OCI-LY3 (cell line): ENCODE measurements at regions not wholly inside any gene's neighbourhood (a gene's known extent, or its start where the extent isn't known, plus 50 kb on each side); places are given as distances from the start of the nearest gene placed in this dataset.

Experiments
- H2AFZ ChIP-seq: fragments of 200-600, 300-600 bp; shearing (Covaris generic); 2 replicates; pipeline ENCODE4 v1.6.0; 2014; ENCODE audit warnings: antibody characterized with exemption, low read depth, low read length
- H3K27ac ChIP-seq: fragments of 200-600, 300-600 bp; sonication (generic); 2 replicates; pipeline ENCODE4 v1.5.1; 2014; ENCODE audit warnings: mild to moderate bottlenecking, low read length, moderate library complexity, mixed read lengths
- H3K27me3 ChIP-seq: fragments of 200-600, 300-600 bp; sonication (generic); 2 replicates; pipeline ENCODE4 v1.6.1; 2014; ENCODE audit warnings: low read depth, low read length, mixed read lengths
- H3K36me3 ChIP-seq: fragments of 200-600, 300-600 bp; sonication (generic); replicated peaks from 2 replicates; pipeline ENCODE3; 2014; ENCODE audit warnings: low read depth, low read length, mixed read lengths
- H3K4me1 ChIP-seq: fragments of 300-600, 200-600 bp; sonication (generic); 2 replicates; pipeline ENCODE4 v1.6.1; 2014; ENCODE audit warnings: low read length, mixed read lengths
- H3K4me2 ChIP-seq: fragments of 200-600, 300-600 bp; sonication (generic); 2 replicates; pipeline ENCODE4 v1.6.1; 2014; ENCODE audit warnings: low read length, mixed read lengths
- H3K4me3 ChIP-seq: fragments of 300-600, 200-600 bp; sonication (generic); 2 replicates; pipeline ENCODE4 v1.5.1; 2014; ENCODE audit warnings: antibody characterized with exemption, mild to moderate bottlenecking, low read length, moderate library complexity
- H3K79me2 ChIP-seq: fragments of 300-600, 200-600 bp; shearing (Covaris generic); 2 replicates; pipeline ENCODE4 v1.6.1; 2014; ENCODE audit warnings: mild to moderate bottlenecking, low read length, mixed read lengths
- H3K9ac ChIP-seq: fragments of 300-600, 200-600 bp; shearing (Covaris generic); 2 replicates; pipeline ENCODE4 v1.6.0; 2014; ENCODE audit warnings: mild to moderate bottlenecking, low read length, moderate library complexity
- H3K9me3 ChIP-seq: fragments of 200-600, 300-600 bp; shearing (Covaris generic); 2 replicates; pipeline ENCODE4 v1.6.1; 2014; ENCODE audit warnings: low read length, mixed read lengths; ENCODE audit not compliant: insufficient read depth
- H4K20me1 ChIP-seq: fragments of 200-600, 300-600 bp; sonication (generic); 2 replicates; pipeline ENCODE4 v1.6.1; 2016; ENCODE audit warnings: low read length, mixed read lengths; ENCODE audit not compliant: insufficient read depth
- EZH2phosphoT487 ChIP-seq: fragments of 200-600 bp; shearing (Covaris generic); IDR thresholded peaks from 2 replicates; pipeline ENCODE4 v1.6.1; 2018; ENCODE audit warnings: antibody characterized with exemption, mixed run types, low read depth
- TF ChIP-seq, protein P1 (sequence below): fragments of 200-600, 300-600 bp; sonication (generic); IDR thresholded peaks from 2 replicates; pipeline ENCODE4 v1.5.1; 2014; ENCODE audit warnings: antibody characterized with exemption, low read length, low read depth

- no peak overlapping the region for H3K4me2 ChIP-seq
- H2AFZ ChIP-seq, result no peak overlapping the region
- H3K27ac ChIP-seq, result no peak overlapping the region
- H4K20me1 ChIP-seq, result no peaks in the 10 kb centered on the region
- H3K4me3 ChIP-seq, result no peak overlapping the region
- no peak overlapping the region for H3K9ac ChIP-seq
- H3K9me3 ChIP-seq, result no peaks in the 10 kb centered on the region
- H3K27me3 ChIP-seq, result no peaks in the 10 kb centered on the region
- no peaks in the 10 kb centered on the region for H3K36me3 ChIP-seq
- H3K4me1 ChIP-seq, result no peaks in the 10 kb centered on the region
- H3K79me2 ChIP-seq, result no peaks in the 10 kb centered on the region
- TF ChIP-seq EZH2phosphoT487, result no peak
- TF ChIP-seq, protein P1, sequence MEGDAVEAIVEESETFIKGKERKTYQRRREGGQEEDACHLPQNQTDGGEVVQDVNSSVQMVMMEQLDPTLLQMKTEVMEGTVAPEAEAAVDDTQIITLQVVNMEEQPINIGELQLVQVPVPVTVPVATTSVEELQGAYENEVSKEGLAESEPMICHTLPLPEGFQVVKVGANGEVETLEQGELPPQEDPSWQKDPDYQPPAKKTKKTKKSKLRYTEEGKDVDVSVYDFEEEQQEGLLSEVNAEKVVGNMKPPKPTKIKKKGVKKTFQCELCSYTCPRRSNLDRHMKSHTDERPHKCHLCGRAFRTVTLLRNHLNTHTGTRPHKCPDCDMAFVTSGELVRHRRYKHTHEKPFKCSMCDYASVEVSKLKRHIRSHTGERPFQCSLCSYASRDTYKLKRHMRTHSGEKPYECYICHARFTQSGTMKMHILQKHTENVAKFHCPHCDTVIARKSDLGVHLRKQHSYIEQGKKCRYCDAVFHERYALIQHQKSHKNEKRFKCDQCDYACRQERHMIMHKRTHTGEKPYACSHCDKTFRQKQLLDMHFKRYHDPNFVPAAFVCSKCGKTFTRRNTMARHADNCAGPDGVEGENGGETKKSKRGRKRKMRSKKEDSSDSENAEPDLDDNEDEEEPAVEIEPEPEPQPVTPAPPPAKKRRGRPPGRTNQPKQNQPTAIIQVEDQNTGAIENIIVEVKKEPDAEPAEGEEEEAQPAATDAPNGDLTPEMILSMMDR, result no peak
These were observed 550.0 kb downstream of the TNS3 start for GRCh38 chr7:47031786-47032535.

- no peak for TF ChIP-seq EZH2phosphoT487
- TF ChIP-seq, protein P1, result no peak
- H3K4me1 ChIP-seq, result no peaks in the 10 kb centered on the region
- H3K4me2 ChIP-seq, result no peak overlapping the region
- no peak overlapping the region for H2AFZ ChIP-seq
- H3K9ac ChIP-seq, result no peak overlapping the region
- no peak overlapping the region for H3K27ac ChIP-seq
- H3K27me3 ChIP-seq, result no peaks in the 10 kb centered on the region
- H4K20me1 ChIP-seq, result no peaks in the 10 kb centered on the region
- H3K4me3 ChIP-seq, result no peak overlapping the region
- no peaks in the 10 kb centered on the region for H3K9me3 ChIP-seq
- no peaks in the 10 kb centered on the region for H3K36me3 ChIP-seq
- H3K79me2 ChIP-seq, result no peaks in the 10 kb centered on the region
These were observed 553.6 kb downstream of the TNS3 start for GRCh38 chr7:47028284-47028683.

DNA sequence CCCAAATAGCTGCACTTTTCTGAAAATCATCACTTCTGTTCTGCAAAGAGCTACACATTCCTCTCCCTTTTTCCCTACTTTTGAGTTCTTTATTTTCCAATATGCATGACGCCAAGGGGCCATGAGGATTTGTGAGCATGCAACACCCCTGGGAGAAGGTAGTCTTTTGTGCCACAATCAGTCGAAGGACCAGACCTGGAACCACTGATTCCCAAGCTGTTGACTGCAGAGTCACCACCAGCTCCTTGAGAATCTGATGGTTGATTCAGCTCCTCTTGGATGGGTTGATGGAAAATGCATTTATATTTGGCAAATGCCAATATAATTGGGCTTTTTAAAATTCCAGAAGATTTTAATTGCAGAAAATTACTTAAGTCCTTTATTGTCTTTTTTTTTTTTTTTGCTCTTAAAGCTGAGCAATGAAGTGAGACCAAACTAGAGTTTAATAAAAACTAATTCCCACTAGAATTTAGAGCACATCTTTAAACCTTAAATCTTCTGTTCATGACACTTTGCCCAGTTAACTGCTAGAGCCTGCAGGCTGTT, 554.1 kb downstream of the TNS3 start:
- Histone ChIP-seq H3K27ac (no peak overlapping the region), H3K27me3 (no peaks in the 10 kb centered on the region), H3K4me2 (no peak overlapping the region), H3K36me3 (no peaks in the 10 kb centered on the region), H4K20me1 (no peaks in the 10 kb centered on the region), H2AFZ (no peak overlapping the region), H3K9ac (no peak overlapping the region), H3K9me3 (no peaks in the 10 kb centered on the region), H3K4me1 (no peaks in the 10 kb centered on the region), H3K79me2 (no peaks in the 10 kb centered on the region), H3K4me3 (no peak overlapping the region)
- no peak for TF ChIP-seq EZH2phosphoT487
- TF ChIP-seq, protein P1, result no peak

- Histone ChIP-seq H3K9me3 (no peaks in the 10 kb centered on the region), H4K20me1 (no peaks in the 10 kb centered on the region), H3K27me3 (no peaks in the 10 kb centered on the region), H3K4me3 (no peak overlapping the region), H3K36me3 (no peaks in the 10 kb centered on the region), H2AFZ (no peak overlapping the region), H3K4me1 (no peaks in the 10 kb centered on the region), H3K9ac (no peak overlapping the region), H3K79me2 (no peaks in the 10 kb centered on the region), H3K4me2 (no peak overlapping the region), H3K27ac (no peak overlapping the region)
- TF ChIP-seq, protein P1, result no peak
- no peak for TF ChIP-seq EZH2phosphoT487
These were observed 555.0 kb downstream of the TNS3 start for GRCh38 chr7:47026780-47027361.
